Skeletal muscle satellite cell (primary cell): ENCODE measurements at regions not wholly inside any gene's neighbourhood (a gene's known extent, or its start where the extent isn't known, plus 50 kb on each side); places are given as distances from the start of the nearest gene placed in this dataset.
"Not testable (repeated sequence)": the region's sequence is repeated elsewhere in the genome, so short reads cannot be mapped to it uniquely, and the experiment has no call there.

ENCODE experiments used
- H3K27me3 ChIP-seq: 2 replicates; pipeline ENCODE4 v1.7.0; 2013; ENCODE audit warnings: low read length; ENCODE audit not compliant: control insufficient read depth, insufficient read depth
- H3K36me3 ChIP-seq: 2 replicates; pipeline ENCODE4 v1.7.0; 2013; ENCODE audit warnings: mild to moderate bottlenecking, control low read depth, low read length; ENCODE audit not compliant: insufficient read depth
- H3K4me1 ChIP-seq: 2 replicates; pipeline ENCODE4 v1.7.0; 2013; ENCODE audit warnings: low read length; ENCODE audit not compliant: control insufficient read depth, insufficient read depth
- H3K4me2 ChIP-seq: 2 replicates; pipeline ENCODE4 v1.7.0; 2013; ENCODE audit warnings: mild to moderate bottlenecking, low read length
- H3K4me3 ChIP-seq: 2 replicates; pipeline ENCODE4 v1.7.0; 2013; ENCODE audit warnings: low read length
- H3K9ac ChIP-seq: 2 replicates; pipeline ENCODE4 v1.7.0; 2013; ENCODE audit warnings: mild to moderate bottlenecking, low read depth, low read length, moderate library complexity
- H3K9me3 ChIP-seq: replicated peaks from 2 replicates; pipeline ENCODE4 v1.7.0; 2013; ENCODE audit warnings: mild to moderate bottlenecking, control low read depth, low read length

DNA sequence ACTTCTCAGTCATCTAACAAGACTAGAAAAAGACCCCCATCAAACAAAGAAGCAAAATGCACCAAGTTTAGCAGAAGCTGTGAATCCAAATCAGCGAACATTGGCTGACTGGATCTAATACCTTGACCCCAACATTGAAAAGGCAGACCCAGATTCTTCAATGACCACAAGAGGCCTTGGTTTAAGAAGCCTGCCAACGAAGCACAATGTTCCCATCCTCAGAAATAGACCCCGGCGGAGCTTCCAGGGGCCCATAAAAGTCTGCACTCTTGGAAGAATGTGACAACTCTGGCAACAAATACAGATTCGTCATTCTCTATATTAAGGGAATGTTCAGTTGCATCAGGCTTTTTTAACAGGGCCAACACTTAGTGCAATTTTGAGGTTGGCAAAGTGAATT is 112.8 kb upstream of the BCL6 start:
- H3K4me3 ChIP-seq = no peak overlapping the region
- no peaks in the 10 kb centered on the region for H3K36me3 ChIP-seq
- no peaks in the 10 kb centered on the region for H3K4me1 ChIP-seq
- H3K4me2 ChIP-seq = no peak overlapping the region
- no peaks in the 10 kb centered on the region for H3K27me3 ChIP-seq
- no peaks in the 10 kb centered on the region for H3K9me3 ChIP-seq
- H3K9ac ChIP-seq = no peak overlapping the region

DNA sequence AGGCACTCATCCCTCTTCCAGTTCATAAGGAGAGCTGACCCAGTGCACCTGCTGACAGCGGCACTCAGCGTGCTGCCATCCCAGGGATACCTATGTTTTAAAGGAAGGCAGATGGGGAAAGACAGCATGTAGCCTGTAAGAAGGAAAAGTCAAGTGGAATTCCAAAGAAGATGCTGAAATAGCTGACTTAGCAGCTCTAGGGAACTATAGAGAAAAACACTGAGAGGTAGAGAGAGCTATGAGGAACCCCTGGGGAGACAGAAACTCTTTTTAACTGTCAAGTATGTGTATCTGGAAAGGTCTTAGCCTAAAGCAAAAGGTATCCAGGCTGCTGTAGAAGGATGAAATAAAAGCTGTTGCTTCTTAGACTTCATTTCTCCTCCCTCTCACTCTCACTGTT is 113.4 kb upstream of the BCL6 start:
- Histone ChIP-seq H3K9ac (no peak overlapping the region), H3K9me3 (no peaks in the 10 kb centered on the region), H3K4me3 (no peak overlapping the region), H3K4me2 (no peak overlapping the region), H3K4me1 (no peaks in the 10 kb centered on the region), H3K36me3 (no peaks in the 10 kb centered on the region), H3K27me3 (no peaks in the 10 kb centered on the region)

DNA sequence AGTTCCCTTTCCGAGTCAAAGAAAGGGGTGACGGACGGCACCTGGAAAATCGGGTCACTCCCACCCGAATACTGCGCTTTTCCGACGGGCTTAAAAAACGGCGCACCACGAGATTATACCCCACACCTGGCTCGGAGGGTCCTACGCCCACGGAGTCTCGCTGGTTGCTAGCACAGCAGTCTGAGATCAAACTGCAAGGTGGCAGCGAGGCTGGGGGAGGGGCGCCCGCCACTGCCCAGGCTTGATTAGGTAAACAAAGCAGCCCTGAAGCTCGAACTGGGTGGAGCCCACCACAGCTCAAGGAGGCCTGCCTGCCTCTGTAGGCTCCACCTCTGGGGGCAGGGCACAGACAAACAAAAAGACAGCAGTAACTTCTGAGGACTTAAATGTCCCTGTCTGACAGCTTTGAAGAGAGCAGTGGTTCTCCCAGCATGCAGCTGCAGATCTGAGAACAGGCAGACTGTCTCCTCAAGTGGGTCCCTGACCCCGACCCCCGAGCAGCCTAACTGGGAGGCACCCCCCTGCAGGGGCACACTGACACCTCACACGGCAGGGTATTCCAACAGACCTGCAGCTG is 117.5 kb upstream of the BCL6 start:
- H3K9me3 ChIP-seq, H3K4me3 ChIP-seq, H3K36me3 ChIP-seq, H3K27me3 ChIP-seq, H3K9ac ChIP-seq, H3K4me1 ChIP-seq, H3K4me2 ChIP-seq: not testable (repeated sequence)

DNA sequence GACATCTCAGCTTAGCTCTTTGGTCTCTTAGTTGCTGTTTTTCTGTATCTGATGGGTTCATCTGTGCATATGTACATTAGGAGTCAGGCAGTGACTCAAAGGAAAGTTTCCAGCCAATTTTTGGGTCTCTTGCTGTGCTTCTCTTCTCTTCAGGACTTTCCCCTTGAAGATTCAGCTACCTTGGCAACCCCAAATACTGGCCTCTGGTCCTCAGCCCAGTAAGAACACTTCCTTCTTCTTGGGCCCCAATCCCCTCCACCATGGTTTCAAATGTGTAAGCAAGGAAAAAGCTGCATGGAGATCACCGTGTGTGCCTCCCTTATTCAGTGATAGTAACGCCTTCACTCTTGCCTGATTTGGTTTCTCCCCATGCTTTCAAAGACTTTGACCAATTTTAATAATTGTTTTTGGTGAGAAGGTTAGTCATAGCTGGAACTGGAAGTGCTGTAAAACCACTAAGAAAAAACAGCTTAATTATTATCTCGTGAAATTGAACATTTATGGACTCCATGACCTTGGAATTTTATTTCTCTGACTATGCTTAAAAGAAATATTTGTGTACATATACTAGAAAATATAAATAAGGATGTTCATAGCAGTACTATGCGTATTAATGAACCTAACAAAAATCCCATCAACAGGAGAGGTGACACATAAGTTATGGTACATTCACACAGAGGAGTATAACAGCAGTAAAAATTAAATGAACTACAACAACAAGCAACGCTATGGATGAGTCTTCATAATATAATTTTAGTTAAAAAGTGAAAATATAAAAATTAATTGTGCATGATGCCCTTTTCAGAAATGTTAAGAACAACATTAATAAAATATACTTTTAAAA is 125.3 kb upstream of the BCL6 start:
- Histone ChIP-seq H3K9ac (no peak overlapping the region), H3K4me2 (no peak overlapping the region), H3K27me3 (no peaks in the 10 kb centered on the region), H3K36me3 (no peaks in the 10 kb centered on the region), H3K4me3 (no peak overlapping the region), H3K4me1 (no peaks in the 10 kb centered on the region), H3K9me3 (no peaks in the 10 kb centered on the region)

DNA sequence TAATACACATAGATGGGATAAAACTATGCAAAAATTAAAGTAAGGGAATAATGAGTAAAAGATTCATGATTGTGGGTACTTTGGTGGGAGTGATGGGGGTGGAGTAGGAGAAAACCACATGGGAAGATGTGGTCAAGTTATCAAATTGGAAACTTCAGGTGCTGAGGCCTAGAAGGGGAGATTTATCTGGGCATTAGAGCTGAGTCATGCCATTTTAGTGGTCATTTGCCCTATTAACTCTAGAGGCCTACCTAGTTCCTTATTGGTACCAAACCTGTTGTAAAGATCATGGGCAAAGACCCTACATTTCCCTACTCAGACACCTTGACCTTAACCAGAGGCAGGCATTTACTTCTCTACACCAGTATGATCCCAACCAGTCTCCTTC is 125.9 kb upstream of the BCL6 start:
- no peak overlapping the region for H3K9ac ChIP-seq
- no peak overlapping the region for H3K4me3 ChIP-seq
- no peaks in the 10 kb centered on the region for H3K27me3 ChIP-seq
- H3K9me3 ChIP-seq = no peaks in the 10 kb centered on the region
- H3K36me3 ChIP-seq = no peaks in the 10 kb centered on the region
- no peaks in the 10 kb centered on the region for H3K4me1 ChIP-seq
- no peak overlapping the region for H3K4me2 ChIP-seq

DNA sequence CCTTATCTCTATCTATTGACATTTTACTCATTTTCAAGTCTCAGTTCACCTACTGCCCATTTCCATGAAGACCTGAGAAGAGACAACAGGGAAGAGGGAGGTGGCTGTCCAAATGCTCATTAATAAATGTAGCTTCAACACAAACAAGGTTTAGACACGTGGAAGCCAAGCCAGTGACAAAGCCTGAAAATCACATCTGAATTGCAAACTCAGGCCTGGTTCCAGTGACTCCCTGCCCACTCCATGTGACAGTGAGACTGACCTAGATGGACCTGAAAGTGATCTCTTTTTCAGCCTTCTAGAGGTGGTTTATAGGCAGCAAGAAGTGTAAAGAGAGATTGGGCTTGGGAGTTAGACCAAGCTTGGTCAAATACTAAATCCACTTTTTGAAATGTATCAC is 126.6 kb upstream of the BCL6 start:
- Histone ChIP-seq H3K4me1 (no peaks in the 10 kb centered on the region), H3K9me3 (no peaks in the 10 kb centered on the region), H3K9ac (no peak overlapping the region), H3K4me2 (no peak overlapping the region), H3K27me3 (no peaks in the 10 kb centered on the region), H3K4me3 (no peak overlapping the region), H3K36me3 (no peaks in the 10 kb centered on the region)

DNA sequence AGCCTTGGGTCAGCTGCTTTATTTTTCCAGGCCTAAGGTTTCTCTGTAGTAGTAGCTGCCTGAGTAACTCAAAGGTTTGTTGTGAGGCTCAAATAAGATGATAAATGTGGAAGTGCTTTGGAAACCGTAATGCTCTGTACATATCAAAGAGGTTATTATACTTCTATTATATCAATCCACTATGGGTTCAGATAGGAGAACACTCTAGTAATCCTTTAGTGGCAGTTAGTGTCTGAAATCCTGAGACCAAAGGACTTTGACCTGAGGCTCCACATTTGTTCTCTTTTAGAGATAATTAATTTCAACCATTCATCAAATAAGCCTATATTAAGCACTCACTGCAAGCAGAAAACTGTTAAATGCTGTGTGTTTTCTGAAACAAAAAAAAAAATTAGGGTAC is 128.6 kb upstream of the BCL6 start:
- Histone ChIP-seq H3K4me1 (peaks cover 6% of the 10 kb centered on the region), H3K36me3 (no peaks in the 10 kb centered on the region), H3K4me2 (no peak overlapping the region), H3K9ac (no peak overlapping the region), H3K9me3 (no peaks in the 10 kb centered on the region), H3K4me3 (no peak overlapping the region), H3K27me3 (no peaks in the 10 kb centered on the region)

DNA sequence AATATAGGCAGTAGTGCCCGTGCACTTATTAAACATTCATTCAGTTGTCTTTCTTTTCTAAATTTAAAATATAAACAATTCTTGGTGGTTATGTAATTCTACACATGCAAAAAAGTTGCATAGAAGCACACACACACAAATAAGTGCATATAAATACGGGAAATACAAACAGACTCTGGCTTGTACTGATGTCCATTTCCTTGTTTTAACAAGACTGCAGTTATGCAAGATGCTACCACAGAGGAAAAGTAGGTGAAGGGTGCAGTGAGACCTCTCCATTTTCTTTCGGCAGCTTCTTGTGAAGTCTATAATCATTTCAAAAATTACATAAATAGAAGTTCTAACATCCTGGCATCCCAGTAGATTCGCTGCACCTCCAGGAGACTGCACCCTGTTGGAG is 130.6 kb upstream of the BCL6 start:
- no peak overlapping the region for H3K9ac ChIP-seq
- H3K4me3 ChIP-seq = no peak overlapping the region
- peaks cover 10% of the 10 kb centered on the region for H3K4me1 ChIP-seq
- H3K36me3 ChIP-seq = no peaks in the 10 kb centered on the region
- no peaks in the 10 kb centered on the region for H3K27me3 ChIP-seq
- H3K9me3 ChIP-seq = no peaks in the 10 kb centered on the region
- H3K4me2 ChIP-seq = no peak overlapping the region

DNA sequence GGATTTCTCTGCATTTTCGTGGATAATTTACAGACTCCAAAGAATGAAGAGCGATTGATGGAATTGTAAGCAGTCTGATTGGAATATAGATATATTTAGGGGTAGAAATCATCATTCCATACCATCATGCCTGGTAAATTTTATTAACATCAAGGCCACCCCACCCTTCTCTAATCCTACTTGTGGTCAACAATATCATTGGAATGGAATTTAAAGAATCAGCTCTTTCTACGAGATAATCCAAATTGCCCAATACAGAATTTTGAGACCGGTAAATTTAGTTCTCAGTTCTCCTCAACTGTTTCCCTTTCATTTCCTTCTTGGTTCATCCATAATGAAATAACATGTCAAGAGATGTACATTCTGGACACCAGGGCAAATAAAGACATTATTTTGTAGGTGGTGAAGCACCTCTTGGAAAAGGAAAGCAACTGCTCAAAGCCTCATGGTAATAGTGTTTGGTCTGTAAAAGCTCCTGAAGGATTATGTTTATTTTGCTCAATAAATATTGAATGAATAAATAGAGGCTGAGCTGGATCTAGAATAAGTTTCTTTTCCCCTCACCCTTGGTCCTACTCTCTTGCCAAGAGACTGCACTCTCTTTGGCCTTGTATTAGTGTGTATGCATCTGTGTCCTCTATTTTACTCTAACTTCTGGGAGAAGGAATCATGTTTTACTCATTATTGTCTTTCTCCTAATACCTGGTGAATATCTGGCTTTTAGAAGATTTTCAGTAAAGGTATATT is 133.7 kb upstream of the BCL6 start:
- Histone ChIP-seq H3K4me3 (peak overlapping the region; percentile 39), H3K36me3 (no peaks in the 10 kb centered on the region)

DNA sequence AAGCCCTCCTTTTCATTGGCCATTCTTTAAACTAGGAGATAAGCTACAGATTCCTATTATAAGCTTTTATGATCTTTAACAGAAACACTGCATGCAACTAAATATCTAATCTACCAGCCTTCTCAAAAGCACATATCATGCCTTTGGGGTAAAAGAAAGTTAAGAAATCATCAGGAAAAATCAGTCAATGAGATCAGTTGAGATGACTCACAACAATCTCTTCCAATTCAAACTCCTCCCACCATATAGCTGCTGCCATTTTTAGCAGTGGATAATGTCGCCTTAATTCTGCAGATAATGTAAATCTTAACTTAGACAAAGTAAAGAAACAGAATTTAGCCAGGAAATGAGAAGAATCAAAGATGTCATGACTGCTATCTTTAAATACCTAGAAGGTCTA is 135.2 kb upstream of the BCL6 start:
- Histone ChIP-seq H3K9ac (no peak overlapping the region), H3K4me3 (no peak overlapping the region), H3K9me3 (no peaks in the 10 kb centered on the region), H3K36me3 (no peaks in the 10 kb centered on the region), H3K4me1 (peaks cover 10% of the 10 kb centered on the region), H3K27me3 (no peaks in the 10 kb centered on the region), H3K4me2 (no peak overlapping the region)

More for the DNA sequence above, 133.7 kb upstream of the BCL6 start:
- peak overlapping the region; percentile 22 for H3K9ac ChIP-seq
- H3K9me3 ChIP-seq = no peaks in the 10 kb centered on the region
- H3K27me3 ChIP-seq = no peaks in the 10 kb centered on the region
- H3K4me1 ChIP-seq = peaks cover 10% of the 10 kb centered on the region
- H3K4me2 ChIP-seq = peak overlapping the region; percentile 67

DNA sequence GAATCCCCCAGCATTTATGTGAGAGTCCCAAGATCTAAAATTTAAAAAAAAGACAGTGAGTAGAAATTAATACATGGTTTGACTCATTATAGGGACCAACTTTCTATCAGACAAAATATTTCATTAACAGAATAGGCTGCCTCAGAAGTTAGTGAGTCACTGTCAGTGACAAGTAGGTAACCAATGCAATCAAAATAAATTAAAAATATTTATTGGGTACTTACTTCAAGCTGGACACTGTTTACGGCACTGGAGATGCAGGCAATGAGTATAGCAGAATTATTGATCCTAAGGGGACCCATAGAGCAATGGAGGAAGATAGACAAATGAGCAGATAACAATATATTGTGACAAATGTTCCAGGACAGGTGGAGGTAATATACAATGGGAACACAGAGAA is 135.6 kb upstream of the BCL6 start:
- Histone ChIP-seq H3K9me3 (no peaks in the 10 kb centered on the region), H3K4me3 (no peak overlapping the region), H3K9ac (no peak overlapping the region), H3K4me2 (no peak overlapping the region), H3K4me1 (peaks cover 10% of the 10 kb centered on the region), H3K27me3 (no peaks in the 10 kb centered on the region), H3K36me3 (no peaks in the 10 kb centered on the region)
